WTC11 (cell line): ENCODE measurements at regions not wholly inside any gene's neighbourhood (a gene's known extent, or its start where the extent isn't known, plus 50 kb on each side); places are given as distances from the start of the nearest gene placed in this dataset.

Source experiments
- ATAC-seq: fragments of 200-7000 bp; cut with Tn5 transposase; 2 replicates; pipeline ENCODE4 v1.10.0; 2021; ENCODE audit warnings: mild to moderate bottlenecking, moderate library complexity
- CTCF ChIA-PET: fragments of 300-600 bp; sonication (Branson Sonifier 250); formaldehyde crosslinking; loops from one replicate; lab custom pipeline; 2021; ENCODE audit warnings: antibody characterized with exemption; lab: Charles Lee
- POLR2A ChIA-PET: fragments of 350-600 bp; sonication (Branson Sonifier 250); formaldehyde crosslinking; loops from one replicate; lab custom pipeline; 2021; ENCODE audit warnings: antibody characterized with exemption; lab: Charles Lee
- DNase-seq: peaks from one replicate; pipeline ENCODE4 v3.0.0; 2021; ENCODE audit warnings: low spot score
- H3K27ac Mint-ChIP-seq: 2 replicates; pipeline ENCODE4 v1.8.0; 2021; ENCODE audit warnings: mixed read lengths
- H3K27me3 Mint-ChIP-seq: 2 replicates; pipeline ENCODE4 v1.8.0; 2021; ENCODE audit warnings: low read depth, mild to moderate bottlenecking, moderate library complexity, mixed read lengths
- H3K36me3 Mint-ChIP-seq: 2 replicates; pipeline ENCODE4 v1.8.0; 2021; ENCODE audit warnings: mixed read lengths
- H3K4me1 Mint-ChIP-seq: 2 replicates; pipeline ENCODE4 v1.8.0; 2022; ENCODE audit warnings: mixed read lengths
- H3K4me3 Mint-ChIP-seq: 2 replicates; pipeline ENCODE4 v1.8.0; 2021; ENCODE audit warnings: mild to moderate bottlenecking, moderate library complexity, mixed read lengths
- H3K9me3 Mint-ChIP-seq: 2 replicates; pipeline ENCODE4 v1.8.0; 2021; ENCODE audit warnings: mixed read lengths
- CREM ChIP-seq: sonication (generic); formaldehyde crosslinking; IDR thresholded peaks from 2 replicates; pipeline ENCODE4 v1.8.1; 2022; ENCODE audit warnings: mild to moderate bottlenecking, missing genetic modification reagents, moderate library complexity
- ETV6 ChIP-seq: sonication (generic); formaldehyde crosslinking; IDR thresholded peaks from 2 replicates; pipeline ENCODE4 v1.8.1; 2022; ENCODE audit warnings: mild to moderate bottlenecking, missing genetic modification reagents
- FOXP1 ChIP-seq: sonication (generic); formaldehyde crosslinking; IDR thresholded peaks from 2 replicates; pipeline ENCODE4 v1.8.0; 2022; ENCODE audit warnings: missing genetic modification reagents, mild to moderate bottlenecking, moderate library complexity, borderline replicate concordance
- GRHL2 ChIP-seq: fragments of 250-450 bp; sonication (Bioruptor Pico); IDR thresholded peaks from 2 replicates; pipeline ENCODE4 v1.8.0; 2022; ENCODE audit warnings: mild to moderate bottlenecking, moderate library complexity; ENCODE audit not compliant: insufficient replicate concordance, severe bottlenecking
- JAZF1 ChIP-seq: fragments of 250-450 bp; sonication (Bioruptor Pico); IDR thresholded peaks from 2 replicates; pipeline ENCODE4 v1.9.0; 2021; ENCODE audit warnings: moderate library complexity, mild to moderate bottlenecking, inconsistent platforms
- JUN ChIP-seq: sonication (generic); formaldehyde crosslinking; IDR thresholded peaks from 2 replicates; pipeline ENCODE4 v1.8.0; 2023; ENCODE audit warnings: mild to moderate bottlenecking, missing genetic modification reagents
- NR1H2 ChIP-seq: sonication (generic); formaldehyde crosslinking; IDR thresholded peaks from 2 replicates; pipeline ENCODE4 v1.9.0; 2021; ENCODE audit warnings: mild to moderate bottlenecking, moderate library complexity, missing genetic modification reagents
- NR2C2 ChIP-seq: sonication (generic); formaldehyde crosslinking; IDR thresholded peaks from 2 replicates; pipeline ENCODE4 v1.8.0; 2022; ENCODE audit warnings: mild to moderate bottlenecking, missing genetic modification reagents
- OVOL2 ChIP-seq: fragments of 250-450 bp; sonication (Bioruptor Pico); IDR thresholded peaks from 2 replicates; pipeline ENCODE4 v1.9.0; 2021; ENCODE audit warnings: mild to moderate bottlenecking, borderline replicate concordance
- SMAD3 ChIP-seq: sonication (generic); formaldehyde crosslinking; IDR thresholded peaks from 2 replicates; pipeline ENCODE4 v1.8.0; 2022; ENCODE audit warnings: missing genetic modification reagents, mild to moderate bottlenecking, borderline replicate concordance
- SMAD4 ChIP-seq: sonication (generic); formaldehyde crosslinking; IDR thresholded peaks from 2 replicates; pipeline ENCODE4 v1.8.0; 2022; ENCODE audit warnings: mild to moderate bottlenecking, missing genetic modification reagents
- TP53 ChIP-seq: sonication (generic); formaldehyde crosslinking; IDR thresholded peaks from 2 replicates; pipeline ENCODE4 v1.8.1; 2023; ENCODE audit warnings: mild to moderate bottlenecking, missing genetic modification reagents
- ZNF121 ChIP-seq: sonication (generic); formaldehyde crosslinking; IDR thresholded peaks from 2 replicates; pipeline ENCODE4 v1.8.0; 2023; ENCODE audit warnings: missing genetic modification reagents
- ZNF138 ChIP-seq: sonication (generic); formaldehyde crosslinking; conservative IDR thresholded peaks from 2 replicates; pipeline ENCODE4 v1.8.1; 2022; ENCODE audit warnings: mild to moderate bottlenecking, moderate library complexity, missing genetic modification reagents
- ZNF317 ChIP-seq: sonication (generic); formaldehyde crosslinking; IDR thresholded peaks from 2 replicates; pipeline ENCODE4 v1.8.1; 2023; ENCODE audit warnings: low read depth, mild to moderate bottlenecking, moderate library complexity, missing genetic modification reagents, borderline replicate concordance
- TF ChIP-seq, protein P1 (sequence below): sonication (generic); formaldehyde crosslinking; IDR thresholded peaks from 2 replicates; pipeline ENCODE4 v1.8.0; 2023; ENCODE audit warnings: missing genetic modification reagents
- TF ChIP-seq, protein P2 (sequence below): sonication (generic); formaldehyde crosslinking; IDR thresholded peaks from 2 replicates; pipeline ENCODE4 v1.8.1; 2023; ENCODE audit warnings: mild to moderate bottlenecking, missing genetic modification reagents
- TF ChIP-seq, protein P3 (sequence below): sonication (generic); formaldehyde crosslinking; IDR thresholded peaks from 2 replicates; pipeline ENCODE4 v1.8.1; 2022; ENCODE audit warnings: mild to moderate bottlenecking, missing genetic modification reagents, moderate library complexity, borderline replicate concordance
- TF ChIP-seq, protein P4 (sequence below): sonication (generic); formaldehyde crosslinking; IDR thresholded peaks from 2 replicates; pipeline ENCODE4 v1.8.1; 2023; ENCODE audit warnings: mild to moderate bottlenecking, missing genetic modification reagents, moderate library complexity
- TF ChIP-seq, protein P5 (sequence below): sonication (generic); formaldehyde crosslinking; IDR thresholded peaks from 2 replicates; pipeline ENCODE4 v1.8.0; 2023; ENCODE audit warnings: mild to moderate bottlenecking, missing genetic modification reagents
- TF ChIP-seq, protein P6 (sequence below): sonication (generic); formaldehyde crosslinking; IDR thresholded peaks from 2 replicates; pipeline ENCODE4 v1.8.0; 2022; ENCODE audit warnings: mild to moderate bottlenecking, missing genetic modification reagents
- TF ChIP-seq, protein P7 (sequence below): sonication (generic); formaldehyde crosslinking; IDR thresholded peaks from 2 replicates; pipeline ENCODE4 v1.8.0; 2022; ENCODE audit warnings: mild to moderate bottlenecking, missing genetic modification reagents
- TF ChIP-seq, protein P8 (sequence below): sonication (generic); formaldehyde crosslinking; IDR thresholded peaks from 2 replicates; pipeline ENCODE4 v1.8.0; 2022; ENCODE audit warnings: mild to moderate bottlenecking, missing genetic modification reagents

DNA sequence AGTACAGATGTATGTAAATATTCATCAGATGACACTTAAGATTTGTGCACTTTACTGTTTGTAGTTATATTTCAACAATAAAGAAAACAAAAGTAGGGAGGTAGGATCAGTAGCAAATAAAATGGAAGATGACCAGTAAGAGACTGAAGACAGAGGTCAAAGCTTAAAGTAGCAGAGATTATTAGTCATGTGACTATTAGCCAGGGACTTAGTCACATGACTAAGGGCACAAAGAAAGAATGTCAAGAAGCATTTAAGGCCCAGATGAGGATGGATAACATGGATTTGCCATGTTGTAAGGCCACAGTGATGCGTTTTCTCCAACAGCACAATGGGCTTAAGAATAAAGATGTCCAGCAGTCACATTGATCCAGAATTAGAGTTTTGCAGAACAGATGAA is 479.6 kb downstream of the BCOR start:
- CTCF ChIA-PET: no interaction called here
- H3K27me3 Mint-ChIP-seq: peaks cover 6% of the 10 kb centered on the region
- no peak overlapping the region for H3K4me3 Mint-ChIP-seq

DNA sequence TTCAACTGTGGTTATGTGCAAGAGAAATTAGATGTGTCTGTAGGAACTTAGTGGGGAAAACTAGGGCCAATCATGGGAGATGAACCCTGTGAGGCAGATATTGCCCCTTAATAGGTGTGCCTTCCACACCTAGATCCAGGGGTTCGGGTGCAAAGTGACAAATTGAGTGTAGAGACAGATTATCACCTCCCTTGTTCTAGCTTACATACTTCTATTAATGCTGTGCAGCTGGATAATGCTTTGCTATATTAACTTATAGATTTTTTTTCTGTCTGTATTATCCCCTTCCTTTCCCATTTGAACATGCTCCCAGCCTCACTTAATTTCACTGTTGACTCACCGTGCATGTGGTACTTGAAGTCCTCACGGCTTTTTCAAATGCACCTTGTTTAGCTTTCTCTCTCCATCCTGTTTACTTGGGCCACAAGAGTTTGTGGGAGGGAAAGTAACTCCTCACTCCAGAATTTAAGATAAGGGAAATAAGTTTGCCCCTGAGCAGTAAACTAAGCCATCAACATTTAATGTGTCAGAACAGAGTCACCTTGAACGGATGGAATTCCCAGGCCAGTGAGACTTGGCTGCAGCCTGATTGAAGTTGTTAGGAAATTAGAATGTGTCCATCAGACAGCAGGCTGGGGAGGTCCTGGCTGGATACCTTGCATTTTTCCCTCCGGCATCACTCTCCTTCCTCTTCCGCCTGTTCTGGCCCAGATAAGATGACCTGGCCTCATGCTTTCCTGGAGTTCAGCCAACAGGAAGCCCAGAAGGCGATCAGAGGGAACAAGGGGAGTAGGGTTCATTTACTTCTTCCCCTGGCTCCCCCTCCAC is 478.4 kb downstream of the BCOR start:
- peaks cover 23% of the 10 kb centered on the region for H3K4me1 Mint-ChIP-seq
- no peak overlapping the region for H3K27ac Mint-ChIP-seq
- H3K36me3 Mint-ChIP-seq: peaks cover 17% of the 10 kb centered on the region
- ChIA-PET POLR2A (no interaction called here), CTCF (no interaction called here)
- H3K9me3 Mint-ChIP-seq: peaks cover 31% of the 10 kb centered on the region
- ATAC-seq: no peak
- no peak for DNase-seq
- H3K27me3 Mint-ChIP-seq: peaks cover 6% of the 10 kb centered on the region
- H3K4me3 Mint-ChIP-seq: no peak overlapping the region
- TF ChIP-seq, protein P1, sequence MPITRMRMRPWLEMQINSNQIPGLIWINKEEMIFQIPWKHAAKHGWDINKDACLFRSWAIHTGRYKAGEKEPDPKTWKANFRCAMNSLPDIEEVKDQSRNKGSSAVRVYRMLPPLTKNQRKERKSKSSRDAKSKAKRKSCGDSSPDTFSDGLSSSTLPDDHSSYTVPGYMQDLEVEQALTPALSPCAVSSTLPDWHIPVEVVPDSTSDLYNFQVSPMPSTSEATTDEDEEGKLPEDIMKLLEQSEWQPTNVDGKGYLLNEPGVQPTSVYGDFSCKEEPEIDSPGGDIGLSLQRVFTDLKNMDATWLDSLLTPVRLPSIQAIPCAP: no peak
- no peak for TF ChIP-seq ZNF138 (CRISPR knock-in tag)
- no peak for TF ChIP-seq JUN (CRISPR knock-in tag)
- TF ChIP-seq JAZF1: no peak
- TF ChIP-seq, protein P2, sequence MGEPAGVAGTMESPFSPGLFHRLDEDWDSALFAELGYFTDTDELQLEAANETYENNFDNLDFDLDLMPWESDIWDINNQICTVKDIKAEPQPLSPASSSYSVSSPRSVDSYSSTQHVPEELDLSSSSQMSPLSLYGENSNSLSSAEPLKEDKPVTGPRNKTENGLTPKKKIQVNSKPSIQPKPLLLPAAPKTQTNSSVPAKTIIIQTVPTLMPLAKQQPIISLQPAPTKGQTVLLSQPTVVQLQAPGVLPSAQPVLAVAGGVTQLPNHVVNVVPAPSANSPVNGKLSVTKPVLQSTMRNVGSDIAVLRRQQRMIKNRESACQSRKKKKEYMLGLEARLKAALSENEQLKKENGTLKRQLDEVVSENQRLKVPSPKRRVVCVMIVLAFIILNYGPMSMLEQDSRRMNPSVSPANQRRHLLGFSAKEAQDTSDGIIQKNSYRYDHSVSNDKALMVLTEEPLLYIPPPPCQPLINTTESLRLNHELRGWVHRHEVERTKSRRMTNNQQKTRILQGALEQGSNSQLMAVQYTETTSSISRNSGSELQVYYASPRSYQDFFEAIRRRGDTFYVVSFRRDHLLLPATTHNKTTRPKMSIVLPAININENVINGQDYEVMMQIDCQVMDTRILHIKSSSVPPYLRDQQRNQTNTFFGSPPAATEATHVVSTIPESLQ (CRISPR knock-in tag): no peak
- TF ChIP-seq ZNF317 (CRISPR knock-in tag): no peak
- no peak for TF ChIP-seq NR2C2 (CRISPR knock-in tag)
- TF ChIP-seq ETV6 (CRISPR knock-in tag): no peak
- TF ChIP-seq, protein P3, sequence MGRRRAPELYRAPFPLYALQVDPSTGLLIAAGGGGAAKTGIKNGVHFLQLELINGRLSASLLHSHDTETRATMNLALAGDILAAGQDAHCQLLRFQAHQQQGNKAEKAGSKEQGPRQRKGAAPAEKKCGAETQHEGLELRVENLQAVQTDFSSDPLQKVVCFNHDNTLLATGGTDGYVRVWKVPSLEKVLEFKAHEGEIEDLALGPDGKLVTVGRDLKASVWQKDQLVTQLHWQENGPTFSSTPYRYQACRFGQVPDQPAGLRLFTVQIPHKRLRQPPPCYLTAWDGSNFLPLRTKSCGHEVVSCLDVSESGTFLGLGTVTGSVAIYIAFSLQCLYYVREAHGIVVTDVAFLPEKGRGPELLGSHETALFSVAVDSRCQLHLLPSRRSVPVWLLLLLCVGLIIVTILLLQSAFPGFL (CRISPR knock-in tag): no peak

More for the DNA sequence above, 479.6 kb downstream of the BCOR start:
- DNase-seq (no peak), ATAC-seq (no peak)
- POLR2A ChIA-PET: interaction anchor here (0.6 kb wide), 1 partner anchor 627 kb away, joined by 3 read pairs; no protein-coding TSS in a partner anchor
- Mint-ChIP-seq H3K9me3 (peaks cover 27% of the 10 kb centered on the region), H3K4me1 (peaks cover 26% of the 10 kb centered on the region), H3K27ac (no peak overlapping the region), H3K36me3 (peaks cover 15% of the 10 kb centered on the region)
- TF ChIP-seq ETV6 (CRISPR knock-in tag) (no peak), SMAD4 (no peak), OVOL2 (CRISPR knock-in tag) (no peak), ZNF138 (CRISPR knock-in tag) (no peak), FOXP1 (CRISPR knock-in tag) (no peak), NR1H2 (CRISPR knock-in tag) (no peak), TP53 (CRISPR knock-in tag) (no peak), JUN (CRISPR knock-in tag) (no peak), SMAD3 (CRISPR knock-in tag) (no peak), CREM (CRISPR knock-in tag) (no peak), ZNF317 (CRISPR knock-in tag) (no peak), GRHL2 (no peak), ZNF121 (no peak)
- TF ChIP-seq, protein P4, sequence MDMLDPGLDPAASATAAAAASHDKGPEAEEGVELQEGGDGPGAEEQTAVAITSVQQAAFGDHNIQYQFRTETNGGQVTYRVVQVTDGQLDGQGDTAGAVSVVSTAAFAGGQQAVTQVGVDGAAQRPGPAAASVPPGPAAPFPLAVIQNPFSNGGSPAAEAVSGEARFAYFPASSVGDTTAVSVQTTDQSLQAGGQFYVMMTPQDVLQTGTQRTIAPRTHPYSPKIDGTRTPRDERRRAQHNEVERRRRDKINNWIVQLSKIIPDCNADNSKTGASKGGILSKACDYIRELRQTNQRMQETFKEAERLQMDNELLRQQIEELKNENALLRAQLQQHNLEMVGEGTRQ (CRISPR knock-in tag): no peak
- TF ChIP-seq, protein P5, sequence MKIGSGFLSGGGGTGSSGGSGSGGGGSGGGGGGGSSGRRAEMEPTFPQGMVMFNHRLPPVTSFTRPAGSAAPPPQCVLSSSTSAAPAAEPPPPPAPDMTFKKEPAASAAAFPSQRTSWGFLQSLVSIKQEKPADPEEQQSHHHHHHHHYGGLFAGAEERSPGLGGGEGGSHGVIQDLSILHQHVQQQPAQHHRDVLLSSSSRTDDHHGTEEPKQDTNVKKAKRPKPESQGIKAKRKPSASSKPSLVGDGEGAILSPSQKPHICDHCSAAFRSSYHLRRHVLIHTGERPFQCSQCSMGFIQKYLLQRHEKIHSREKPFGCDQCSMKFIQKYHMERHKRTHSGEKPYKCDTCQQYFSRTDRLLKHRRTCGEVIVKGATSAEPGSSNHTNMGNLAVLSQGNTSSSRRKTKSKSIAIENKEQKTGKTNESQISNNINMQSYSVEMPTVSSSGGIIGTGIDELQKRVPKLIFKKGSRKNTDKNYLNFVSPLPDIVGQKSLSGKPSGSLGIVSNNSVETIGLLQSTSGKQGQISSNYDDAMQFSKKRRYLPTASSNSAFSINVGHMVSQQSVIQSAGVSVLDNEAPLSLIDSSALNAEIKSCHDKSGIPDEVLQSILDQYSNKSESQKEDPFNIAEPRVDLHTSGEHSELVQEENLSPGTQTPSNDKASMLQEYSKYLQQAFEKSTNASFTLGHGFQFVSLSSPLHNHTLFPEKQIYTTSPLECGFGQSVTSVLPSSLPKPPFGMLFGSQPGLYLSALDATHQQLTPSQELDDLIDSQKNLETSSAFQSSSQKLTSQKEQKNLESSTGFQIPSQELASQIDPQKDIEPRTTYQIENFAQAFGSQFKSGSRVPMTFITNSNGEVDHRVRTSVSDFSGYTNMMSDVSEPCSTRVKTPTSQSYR (CRISPR knock-in tag): no peak
- TF ChIP-seq, protein P6, sequence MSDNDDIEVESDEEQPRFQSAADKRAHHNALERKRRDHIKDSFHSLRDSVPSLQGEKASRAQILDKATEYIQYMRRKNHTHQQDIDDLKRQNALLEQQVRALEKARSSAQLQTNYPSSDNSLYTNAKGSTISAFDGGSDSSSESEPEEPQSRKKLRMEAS (CRISPR knock-in tag): no peak
- TF ChIP-seq, protein P3 (CRISPR knock-in tag): no peak
- TF ChIP-seq, protein P7, sequence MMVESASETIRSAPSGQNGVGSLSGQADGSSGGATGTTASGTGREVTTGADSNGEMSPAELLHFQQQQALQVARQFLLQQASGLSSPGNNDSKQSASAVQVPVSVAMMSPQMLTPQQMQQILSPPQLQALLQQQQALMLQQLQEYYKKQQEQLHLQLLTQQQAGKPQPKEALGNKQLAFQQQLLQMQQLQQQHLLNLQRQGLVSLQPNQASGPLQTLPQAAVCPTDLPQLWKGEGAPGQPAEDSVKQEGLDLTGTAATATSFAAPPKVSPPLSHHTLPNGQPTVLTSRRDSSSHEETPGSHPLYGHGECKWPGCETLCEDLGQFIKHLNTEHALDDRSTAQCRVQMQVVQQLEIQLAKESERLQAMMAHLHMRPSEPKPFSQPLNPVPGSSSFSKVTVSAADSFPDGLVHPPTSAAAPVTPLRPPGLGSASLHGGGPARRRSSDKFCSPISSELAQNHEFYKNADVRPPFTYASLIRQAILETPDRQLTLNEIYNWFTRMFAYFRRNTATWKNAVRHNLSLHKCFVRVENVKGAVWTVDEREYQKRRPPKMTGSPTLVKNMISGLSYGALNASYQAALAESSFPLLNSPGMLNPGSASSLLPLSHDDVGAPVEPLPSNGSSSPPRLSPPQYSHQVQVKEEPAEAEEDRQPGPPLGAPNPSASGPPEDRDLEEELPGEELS: no peak
- TF ChIP-seq, protein P8, sequence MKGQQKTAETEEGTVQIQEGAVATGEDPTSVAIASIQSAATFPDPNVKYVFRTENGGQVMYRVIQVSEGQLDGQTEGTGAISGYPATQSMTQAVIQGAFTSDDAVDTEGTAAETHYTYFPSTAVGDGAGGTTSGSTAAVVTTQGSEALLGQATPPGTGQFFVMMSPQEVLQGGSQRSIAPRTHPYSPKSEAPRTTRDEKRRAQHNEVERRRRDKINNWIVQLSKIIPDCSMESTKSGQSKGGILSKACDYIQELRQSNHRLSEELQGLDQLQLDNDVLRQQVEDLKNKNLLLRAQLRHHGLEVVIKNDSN (CRISPR knock-in tag): no peak
